Vagina (tissue), 2 donors: ENCODE measurements at regions not wholly inside any gene's neighbourhood (a gene's known extent, or its start where the extent isn't known, plus 50 kb on each side); places are given as distances from the start of the nearest gene placed in this dataset.

Experiments
- DNase-seq, 2 donors: peaks; one replicate each; pipeline ENCODE4 v3.0.0-alpha.2; 2017; ENCODE audit errors: extremely low spot score in 2 of 2
- H3K27ac ChIP-seq: fragments of 200-600 bp; sonication (generic); one replicate; pipeline ENCODE4 v1.5.1; 2019
- H3K27me3 ChIP-seq: fragments of 200-600 bp; sonication (generic); one replicate; pipeline ENCODE4 v1.5.1; 2019
- H3K36me3 ChIP-seq, 2 donors: fragments of 200-600 bp; sonication (generic); one replicate each; pipeline ENCODE4 v1.5.1; 2017 to 2019
- H3K4me1 ChIP-seq: fragments of 200-600 bp; sonication (generic); one replicate; pipeline ENCODE4 v1.5.1; 2019
- H3K4me3 ChIP-seq, 2 donors: fragments of 200-600 bp; sonication (generic); 1 replicate in 1 of 2; 2 replicates in 1 of 2; pipeline ENCODE4 v1.5.1; 2016 to 2019
- H3K9me3 ChIP-seq: fragments of 200-600 bp; sonication (generic); one replicate; pipeline ENCODE4 v1.5.1; 2019
- POLR2A ChIP-seq, 2 donors: fragments of 450-650 bp; IDR thresholded peaks; one replicate each; pipeline ENCODE4 v1.6.1; 2017; ENCODE audit warnings: antibody characterized with exemption in 2 of 2, mild to moderate bottlenecking in 2 of 2, moderate library complexity in 2 of 2
- POLR2AphosphoS5 ChIP-seq, 2 donors: sonication (generic); formaldehyde crosslinking; IDR thresholded peaks; one replicate each; pipeline ENCODE4 v1.9.0; 2017; ENCODE audit warnings: antibody characterized with exemption in 2 of 2, mild to moderate bottlenecking in 2 of 2, low read depth in 1 of 2; ENCODE audit not compliant: insufficient read depth in 1 of 2
- intact Hi-C: fragments of 100-400 bp; cut with DNase I; formaldehyde crosslinking; loops from one replicate; pipeline ENCODE4 v1.15.1; 2023
- TF ChIP-seq, protein P1 (sequence below), 3 experiments: fragments of 450-650 bp in 2 of 3; fragments of 200-600 bp in 1 of 3; sonication (generic) in 1 of 3; IDR thresholded peaks; one replicate each; pipeline ENCODE4 v1.5.1; 2017 to 2019; ENCODE audit warnings: antibody characterized with exemption in 3 of 3, mild to moderate bottlenecking in 2 of 3, moderate library complexity in 2 of 3

DNA sequence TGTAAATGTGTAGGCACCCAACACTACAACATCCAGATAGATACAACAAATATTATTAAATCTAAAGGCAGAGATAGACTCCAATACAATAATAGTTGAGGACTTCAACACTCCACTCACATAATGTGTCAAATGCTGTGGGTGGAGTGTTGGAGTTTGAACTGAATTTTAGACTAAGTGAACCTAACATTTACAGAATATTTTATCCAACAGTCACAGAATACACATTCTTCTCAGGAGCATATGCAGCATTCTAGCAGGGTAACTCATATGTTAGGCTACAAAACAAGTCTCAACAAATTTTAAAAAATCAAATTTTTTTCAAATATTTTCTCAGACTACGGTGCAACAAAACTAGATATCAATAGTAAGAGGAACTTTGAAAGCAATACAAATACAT, 648.7 kb upstream of the CDH18 start:
- no peaks in the 10 kb centered on the region for H3K36me3 ChIP-seq
- H3K27me3 ChIP-seq: no peaks in the 10 kb centered on the region
- no peak overlapping the region for H3K4me3 ChIP-seq
- H3K4me1 ChIP-seq: no peaks in the 10 kb centered on the region
- TF ChIP-seq POLR2A (IDR thresholded peaks at IDR 0.05): no peak
- no peak for TF ChIP-seq POLR2AphosphoS5 (IDR thresholded peaks at IDR 0.05; ENCODE audit: insufficient read depth in 1 of 2, low read depth in 1 of 2)
- TF ChIP-seq, protein P1, sequence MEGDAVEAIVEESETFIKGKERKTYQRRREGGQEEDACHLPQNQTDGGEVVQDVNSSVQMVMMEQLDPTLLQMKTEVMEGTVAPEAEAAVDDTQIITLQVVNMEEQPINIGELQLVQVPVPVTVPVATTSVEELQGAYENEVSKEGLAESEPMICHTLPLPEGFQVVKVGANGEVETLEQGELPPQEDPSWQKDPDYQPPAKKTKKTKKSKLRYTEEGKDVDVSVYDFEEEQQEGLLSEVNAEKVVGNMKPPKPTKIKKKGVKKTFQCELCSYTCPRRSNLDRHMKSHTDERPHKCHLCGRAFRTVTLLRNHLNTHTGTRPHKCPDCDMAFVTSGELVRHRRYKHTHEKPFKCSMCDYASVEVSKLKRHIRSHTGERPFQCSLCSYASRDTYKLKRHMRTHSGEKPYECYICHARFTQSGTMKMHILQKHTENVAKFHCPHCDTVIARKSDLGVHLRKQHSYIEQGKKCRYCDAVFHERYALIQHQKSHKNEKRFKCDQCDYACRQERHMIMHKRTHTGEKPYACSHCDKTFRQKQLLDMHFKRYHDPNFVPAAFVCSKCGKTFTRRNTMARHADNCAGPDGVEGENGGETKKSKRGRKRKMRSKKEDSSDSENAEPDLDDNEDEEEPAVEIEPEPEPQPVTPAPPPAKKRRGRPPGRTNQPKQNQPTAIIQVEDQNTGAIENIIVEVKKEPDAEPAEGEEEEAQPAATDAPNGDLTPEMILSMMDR (IDR thresholded peaks at IDR 0.05): no peak
- intact Hi-C loops: no loop called here
- no peak for DNase-seq
- no peaks in the 10 kb centered on the region for H3K9me3 ChIP-seq
- H3K27ac ChIP-seq: no peak overlapping the region

DNA sequence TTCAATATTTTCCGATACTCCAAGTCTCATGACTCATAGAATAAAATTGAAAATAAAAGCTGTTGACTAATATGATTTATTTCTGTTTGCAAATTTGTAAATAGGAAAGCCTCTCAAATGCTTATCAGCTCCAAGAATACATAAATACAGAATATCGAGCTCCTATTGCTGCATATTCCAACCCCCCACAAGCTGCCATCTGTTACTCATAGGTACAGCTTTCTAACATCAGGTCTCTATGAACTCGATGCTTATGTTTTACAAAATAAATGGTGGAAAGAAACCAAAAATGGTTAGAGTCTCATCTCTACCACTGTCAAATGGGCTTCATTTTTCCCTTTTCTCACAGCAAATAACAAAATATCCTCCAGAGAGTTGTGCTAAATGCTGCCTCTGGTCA, 631.6 kb upstream of the CDH18 start:
- H3K4me3 ChIP-seq: no peak overlapping the region
- no peaks in the 10 kb centered on the region for H3K4me1 ChIP-seq
- DNase-seq: no peak
- H3K27ac ChIP-seq: no peak overlapping the region
- no peaks in the 10 kb centered on the region for H3K9me3 ChIP-seq
- TF ChIP-seq POLR2A (IDR thresholded peaks at IDR 0.05) (no peak), POLR2AphosphoS5 (IDR thresholded peaks at IDR 0.05; ENCODE audit: insufficient read depth in 1 of 2, low read depth in 1 of 2) (no peak)
- TF ChIP-seq, protein P1 (IDR thresholded peaks at IDR 0.05): no peak
- H3K27me3 ChIP-seq: no peaks in the 10 kb centered on the region
- no peaks in the 10 kb centered on the region for H3K36me3 ChIP-seq
- intact Hi-C loops: no loop called here

DNA sequence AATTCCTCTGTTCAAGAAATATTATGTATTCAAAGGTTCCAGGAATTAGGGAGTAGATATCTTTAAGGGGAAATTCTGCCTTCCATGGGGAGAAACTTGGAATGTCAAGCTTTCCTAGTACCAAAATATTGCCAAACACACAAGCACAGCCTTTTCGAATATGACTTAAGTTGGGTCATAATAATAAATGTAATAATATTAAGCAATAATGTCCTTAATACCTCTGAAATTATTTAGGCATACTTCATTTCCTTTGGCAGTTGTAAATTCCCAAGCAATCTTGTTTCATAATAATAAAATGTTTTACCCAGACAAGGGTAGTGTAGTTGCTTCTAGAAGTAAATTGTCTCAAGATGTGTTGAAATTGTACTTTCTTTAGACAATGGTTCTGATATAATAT, 630.3 kb upstream of the CDH18 start:
- Histone ChIP-seq H3K9me3 (no peaks in the 10 kb centered on the region), H3K4me1 (no peaks in the 10 kb centered on the region), H3K27ac (no peak overlapping the region), H3K27me3 (no peaks in the 10 kb centered on the region), H3K36me3 (no peaks in the 10 kb centered on the region), H3K4me3 (no peak overlapping the region)
- TF ChIP-seq POLR2A (IDR thresholded peaks at IDR 0.05) (no peak), POLR2AphosphoS5 (IDR thresholded peaks at IDR 0.05; ENCODE audit: insufficient read depth in 1 of 2, low read depth in 1 of 2) (no peak)
- TF ChIP-seq, protein P1 (IDR thresholded peaks at IDR 0.05): no peak
- intact Hi-C loops: no loop called here
- DNase-seq: no peak

DNA sequence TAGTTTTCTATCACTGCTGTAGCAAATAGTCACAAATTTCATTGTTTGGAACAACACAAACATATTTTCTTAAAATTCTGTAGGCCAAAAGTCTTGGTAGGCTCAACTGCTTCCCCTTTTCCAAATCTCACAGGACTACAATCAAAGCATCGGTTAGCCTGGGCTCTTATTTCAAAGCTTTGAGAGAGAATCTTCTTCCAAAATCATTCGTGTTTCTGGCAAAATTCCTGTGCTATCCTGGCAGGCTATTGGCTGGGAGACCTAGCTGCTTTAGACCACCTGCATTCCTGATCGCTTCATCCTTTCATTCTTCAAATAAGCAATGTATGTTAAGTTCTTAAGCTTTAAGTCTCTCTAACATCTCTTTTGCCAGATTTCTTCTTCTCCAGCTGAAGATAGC, 629.8 kb upstream of the CDH18 start:
- DNase-seq: no peak
- Histone ChIP-seq H3K27me3 (no peaks in the 10 kb centered on the region), H3K9me3 (no peaks in the 10 kb centered on the region), H3K4me1 (no peaks in the 10 kb centered on the region), H3K4me3 (no peak overlapping the region), H3K36me3 (no peaks in the 10 kb centered on the region), H3K27ac (no peak overlapping the region)
- intact Hi-C loops: no loop called here
- TF ChIP-seq, protein P1 (IDR thresholded peaks at IDR 0.05): no peak
- TF ChIP-seq POLR2A (IDR thresholded peaks at IDR 0.05) (no peak), POLR2AphosphoS5 (IDR thresholded peaks at IDR 0.05; ENCODE audit: insufficient read depth in 1 of 2, low read depth in 1 of 2) (no peak)

DNA sequence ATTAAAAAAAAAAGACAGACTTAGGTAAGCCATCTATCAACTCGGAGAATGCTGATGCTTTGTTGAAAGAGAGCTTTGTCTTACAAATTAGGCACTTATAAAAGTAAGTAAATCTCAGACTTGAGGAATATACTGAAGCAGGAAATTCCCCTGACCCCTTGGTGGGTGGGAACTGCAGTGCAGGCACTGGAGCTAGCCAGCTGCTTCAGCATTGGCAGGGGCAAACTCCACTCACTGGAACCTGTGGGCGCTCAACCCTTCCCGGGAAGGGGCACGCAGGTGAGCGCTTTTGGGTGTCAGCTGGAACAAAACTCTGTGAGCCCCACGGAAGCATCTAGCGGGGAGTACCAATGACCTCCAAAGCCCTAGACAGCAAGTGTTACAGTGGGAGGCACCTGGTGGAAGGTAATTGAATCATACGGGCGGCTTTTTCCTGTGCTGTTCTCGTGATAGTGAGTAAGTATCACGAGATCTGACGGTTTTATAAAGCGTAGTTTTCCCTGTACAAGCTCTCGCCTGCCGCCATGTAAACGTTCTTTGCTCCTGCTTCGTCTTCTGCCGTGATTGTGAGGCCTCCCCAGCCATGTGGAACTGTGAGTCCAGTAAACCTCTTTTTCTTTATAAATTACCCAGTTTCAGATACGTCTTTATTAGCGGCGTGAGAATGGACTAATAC, 628.0 kb upstream of the CDH18 start:
- Histone ChIP-seq H3K36me3 (no peaks in the 10 kb centered on the region), H3K4me1 (no peaks in the 10 kb centered on the region), H3K27me3 (no peaks in the 10 kb centered on the region), H3K9me3 (no peaks in the 10 kb centered on the region), H3K27ac (no peak overlapping the region), H3K4me3 (no peak overlapping the region)
- intact Hi-C loops: no loop called here
- no peak for DNase-seq
- TF ChIP-seq POLR2AphosphoS5 (IDR thresholded peaks at IDR 0.05; ENCODE audit: insufficient read depth in 1 of 2, low read depth in 1 of 2) (no peak), POLR2A (IDR thresholded peaks at IDR 0.05) (no peak)
- TF ChIP-seq, protein P1 (IDR thresholded peaks at IDR 0.05): no peak
